Uterus (tissue), 3 donors: ENCODE measurements at regions not wholly inside any gene's neighbourhood (a gene's known extent, or its start where the extent isn't known, plus 50 kb on each side); places are given as distances from the start of the nearest gene placed in this dataset.

Source experiments
- DNase-seq, 2 donors: peaks; one replicate each; pipeline ENCODE4 v3.0.0-alpha.2; 2019 to 2020
- H3K27ac ChIP-seq, 2 donors: fragments of 200-600 bp; sonication (generic); 1 replicate in 1 of 2; 2 replicates in 1 of 2; pipeline ENCODE4 v1.5.1; 2016 to 2018
- H3K27me3 ChIP-seq, 2 donors: fragments of 200-600 bp; sonication (generic); one replicate each; pipeline ENCODE4 v1.5.1; 2018 to 2019; ENCODE audit warnings: control low read depth in 1 of 2
- H3K36me3 ChIP-seq, 2 donors: fragments of 200-600 bp; sonication (generic); one replicate each; pipeline ENCODE4 v1.5.1; 2019; ENCODE audit warnings: control low read depth in 1 of 2
- H3K4me1 ChIP-seq, 2 donors: fragments of 200-600 bp; sonication (generic); one replicate each; pipeline ENCODE4 v1.5.1; 2018 to 2019; ENCODE audit warnings: control low read depth in 1 of 2
- H3K4me3 ChIP-seq, 2 donors: fragments of 200-600 bp; sonication (generic); 1 replicate in 1 of 2; 2 replicates in 1 of 2; pipeline ENCODE4 v1.5.1; 2018 to 2019; ENCODE audit warnings: mild to moderate bottlenecking in 1 of 2
- H3K9me3 ChIP-seq, 2 donors: fragments of 200-600 bp; sonication (generic); one replicate each; pipeline ENCODE4 v1.5.1; 2019; ENCODE audit warnings: control low read depth in 1 of 2
- POLR2A ChIP-seq, 2 donors: fragments of 450-650 bp; IDR thresholded peaks; one replicate each; pipeline ENCODE4 v1.6.1; 2016; ENCODE audit warnings: antibody characterized with exemption in 2 of 2, mild to moderate bottlenecking in 1 of 2, moderate library complexity in 1 of 2
- intact Hi-C: fragments of 100-400 bp; cut with DNase I; formaldehyde crosslinking; loops from one replicate; pipeline ENCODE4 v1.15.1; 2023; ENCODE audit warnings: low total_unique reads
- TF ChIP-seq, protein P1 (sequence below), 4 experiments: fragments of 200-600 bp in 2 of 4; fragments of 450-650 bp in 2 of 4; sonication (generic) in 2 of 4; IDR thresholded peaks; one replicate each; pipeline ENCODE4 v1.5.1; 2016 to 2019; ENCODE audit warnings: antibody characterized with exemption in 4 of 4, mild to moderate bottlenecking in 2 of 4, moderate library complexity in 1 of 4
- donor health status: DM: yes; HTN: yes; CAD: no.

DNA sequence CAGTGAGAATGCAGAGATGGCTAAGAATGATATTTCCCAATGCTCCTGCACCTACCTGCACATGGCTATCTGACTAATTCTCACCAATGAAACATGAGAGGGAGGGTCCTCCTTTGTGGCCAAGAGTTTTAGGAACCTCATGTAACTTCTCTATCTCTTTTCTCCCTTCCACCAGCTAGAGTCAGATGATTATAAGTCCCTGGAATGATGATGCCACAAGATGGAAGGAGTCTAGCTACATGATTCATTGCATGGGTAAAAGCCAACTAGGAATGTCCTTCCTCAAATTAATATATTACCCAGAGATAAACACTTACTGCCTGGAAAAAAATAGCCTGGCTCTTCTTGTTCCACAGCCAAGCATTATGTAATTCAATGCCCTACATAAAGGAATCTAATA lies 55.1 kb upstream of the AASS start:
- intact Hi-C loops, result no loop called here
- Histone ChIP-seq H3K36me3 (no peaks in the 10 kb centered on the region), H3K27ac (no peak overlapping the region), H3K27me3 (no peaks in the 10 kb centered on the region), H3K4me3 (no peak overlapping the region), H3K4me1 (no peaks in the 10 kb centered on the region), H3K9me3 (no peaks in the 10 kb centered on the region)
- DNase-seq, result no peak
- TF ChIP-seq, protein P1, sequence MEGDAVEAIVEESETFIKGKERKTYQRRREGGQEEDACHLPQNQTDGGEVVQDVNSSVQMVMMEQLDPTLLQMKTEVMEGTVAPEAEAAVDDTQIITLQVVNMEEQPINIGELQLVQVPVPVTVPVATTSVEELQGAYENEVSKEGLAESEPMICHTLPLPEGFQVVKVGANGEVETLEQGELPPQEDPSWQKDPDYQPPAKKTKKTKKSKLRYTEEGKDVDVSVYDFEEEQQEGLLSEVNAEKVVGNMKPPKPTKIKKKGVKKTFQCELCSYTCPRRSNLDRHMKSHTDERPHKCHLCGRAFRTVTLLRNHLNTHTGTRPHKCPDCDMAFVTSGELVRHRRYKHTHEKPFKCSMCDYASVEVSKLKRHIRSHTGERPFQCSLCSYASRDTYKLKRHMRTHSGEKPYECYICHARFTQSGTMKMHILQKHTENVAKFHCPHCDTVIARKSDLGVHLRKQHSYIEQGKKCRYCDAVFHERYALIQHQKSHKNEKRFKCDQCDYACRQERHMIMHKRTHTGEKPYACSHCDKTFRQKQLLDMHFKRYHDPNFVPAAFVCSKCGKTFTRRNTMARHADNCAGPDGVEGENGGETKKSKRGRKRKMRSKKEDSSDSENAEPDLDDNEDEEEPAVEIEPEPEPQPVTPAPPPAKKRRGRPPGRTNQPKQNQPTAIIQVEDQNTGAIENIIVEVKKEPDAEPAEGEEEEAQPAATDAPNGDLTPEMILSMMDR (IDR thresholded peaks at IDR 0.05), result no peak
- TF ChIP-seq POLR2A (IDR thresholded peaks at IDR 0.05), result no peak

DNA sequence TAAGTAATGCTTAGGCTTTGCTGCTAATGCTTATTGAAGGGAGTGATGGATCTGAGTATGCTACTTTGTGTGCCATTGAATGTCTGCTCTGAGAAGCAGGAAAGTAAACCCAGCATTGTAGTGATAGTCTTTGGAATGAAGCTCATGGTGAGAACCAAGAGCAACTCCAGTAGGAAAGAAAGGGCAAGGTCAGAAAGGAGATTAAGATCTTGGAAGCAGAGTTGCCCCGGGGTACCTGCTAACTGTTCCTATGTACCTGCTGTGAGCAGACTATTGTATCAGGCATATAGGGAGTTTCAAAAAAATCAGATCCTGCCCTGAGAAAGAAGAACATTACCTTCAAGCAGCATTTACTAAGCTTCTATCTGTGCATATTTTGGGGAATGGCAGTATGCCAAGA lies 54.5 kb upstream of the AASS start:
- DNase-seq, result no peak
- TF ChIP-seq, protein P1 (IDR thresholded peaks at IDR 0.05), result no peak
- no peak for TF ChIP-seq POLR2A (IDR thresholded peaks at IDR 0.05)
- Histone ChIP-seq H3K36me3 (no peaks in the 10 kb centered on the region), H3K4me1 (no peaks in the 10 kb centered on the region), H3K27me3 (no peaks in the 10 kb centered on the region), H3K27ac (no peak overlapping the region), H3K9me3 (no peaks in the 10 kb centered on the region), H3K4me3 (no peak overlapping the region)
- intact Hi-C loops, result no loop called here
